ENCODE measurements at regions not wholly inside any gene's neighbourhood (a gene's known extent, or its start where the extent isn't known, plus 50 kb on each side); places are given as distances from the start of the nearest gene placed in this dataset.
A peak's percentile ranks its signal among the peaks of the same experiment; 100 is the strongest.

DNA sequence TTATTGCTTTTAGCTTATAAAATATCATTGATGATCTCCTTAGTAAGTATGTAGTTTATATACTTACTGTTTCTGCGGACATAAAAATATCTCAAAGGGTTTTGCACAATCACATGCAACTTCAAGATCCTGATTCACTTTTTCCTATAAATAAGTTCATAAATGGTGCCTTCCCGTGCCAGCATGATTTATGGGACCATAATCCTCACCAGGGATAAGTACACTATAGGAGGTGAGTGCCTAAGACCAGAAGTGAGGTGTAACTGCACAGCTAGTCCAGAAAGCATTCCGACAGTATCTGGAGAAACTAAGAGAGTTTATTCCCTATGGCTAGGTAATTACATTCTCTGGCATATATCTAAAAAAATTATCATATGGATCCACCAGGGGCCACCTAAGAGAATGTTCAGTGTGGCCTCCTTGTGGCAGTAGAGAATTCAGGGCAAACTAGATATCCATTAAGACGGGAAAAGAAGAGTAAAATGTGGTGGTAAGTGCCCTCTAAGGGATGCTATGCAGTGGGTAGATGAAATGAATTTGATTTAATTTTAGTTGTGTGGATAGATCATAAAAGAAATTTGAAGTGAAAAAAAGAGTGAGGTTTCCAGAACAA, 402.5 kb upstream of the SLC24A2 start:
- DNase-seq = no peak

GRCh38 chr9:20189871-20190270, 401.0 kb upstream of the SLC24A2 start:
- DNase-seq = peak; percentile 29

GRCh38 chr9:20188616-20189369, 400.0 kb upstream of the SLC24A2 start:
- no peak for DNase-seq

- DNase-seq = no peak
Observed at GRCh38 chr9:20187318-20187717, 398.5 kb upstream of the SLC24A2 start.

GRCh38 chr9:20186823-20187222, 398.0 kb upstream of the SLC24A2 start:
- no peak for DNase-seq

- DNase-seq = no peak
Observed at GRCh38 chr9:20186231-20186630, 397.4 kb upstream of the SLC24A2 start.

DNA sequence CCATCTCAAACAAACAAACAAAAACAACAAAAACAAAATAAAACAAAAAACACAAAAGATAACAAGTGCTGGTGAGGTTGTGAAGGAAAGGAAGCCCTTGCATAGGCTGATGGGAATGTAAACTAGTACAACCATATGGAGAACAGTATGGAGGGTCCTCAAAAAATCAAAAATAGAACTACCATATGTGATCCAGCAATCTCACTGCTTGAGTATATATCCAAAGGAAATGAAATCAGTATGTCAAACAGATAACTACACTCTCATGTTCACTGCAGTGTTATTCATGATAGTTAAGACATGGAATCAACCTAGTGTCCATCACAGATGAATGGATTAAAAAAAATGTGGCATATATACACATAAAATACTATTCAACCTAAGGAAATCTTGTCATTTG, 395.7 kb upstream of the SLC24A2 start:
- no peak for DNase-seq

DNA sequence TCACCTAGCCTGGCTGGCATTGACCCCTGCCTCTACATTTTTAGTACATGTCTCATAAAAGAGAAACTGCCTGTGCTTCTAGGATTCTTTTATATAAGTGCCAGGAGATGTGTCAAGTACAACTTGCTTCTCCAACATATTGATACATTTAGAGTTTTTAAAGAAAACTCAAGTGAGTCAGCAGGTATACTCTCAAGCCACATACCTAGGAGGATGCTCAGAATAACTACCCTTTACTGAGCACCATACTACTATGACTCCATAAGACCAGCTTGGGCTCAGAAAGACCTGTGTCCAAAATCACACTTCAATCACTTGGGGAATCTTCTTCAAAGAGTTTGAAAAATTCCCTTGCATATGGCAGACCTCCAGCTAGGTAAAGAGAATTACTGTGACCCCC, 389.8 kb upstream of the SLC24A2 start:
- no peak for DNase-seq

- DNase-seq = no peak
Observed at GRCh38 chr9:20178197-20178596, 389.4 kb upstream of the SLC24A2 start.

GRCh38 chr9:20170122-20170521, 381.3 kb upstream of the SLC24A2 start:
- no peak for DNase-seq

GRCh38 chr9:20152151-20152725, 363.4 kb upstream of the SLC24A2 start:
- no peak for DNase-seq

DNA sequence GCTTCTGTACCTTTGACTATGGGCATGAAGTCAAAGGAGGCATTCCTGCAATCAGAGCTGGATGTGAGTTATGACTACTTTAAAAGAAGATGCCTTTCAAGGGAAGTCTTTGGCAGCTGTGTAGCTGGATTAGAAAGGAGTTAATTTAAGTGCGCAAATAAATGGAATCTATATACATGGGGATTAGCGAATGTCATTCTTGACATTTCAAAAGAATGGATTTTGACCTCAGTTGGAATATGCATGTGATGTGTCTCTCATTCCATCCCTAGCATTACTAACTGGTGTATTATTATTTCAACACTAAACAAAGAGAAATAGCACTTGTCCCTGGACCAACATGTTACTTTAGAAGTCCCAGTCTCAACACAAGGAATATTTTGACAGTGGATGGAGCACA, 359.6 kb upstream of the SLC24A2 start:
- no peak for DNase-seq

- no peak for DNase-seq
Observed at GRCh38 chr9:20144197-20144596, 355.4 kb upstream of the SLC24A2 start.

GRCh38 chr9:20139763-20140290, 351.0 kb upstream of the SLC24A2 start:
- no peak for DNase-seq

GRCh38 chr9:20138841-20139240, 350.0 kb upstream of the SLC24A2 start:
- no peak for DNase-seq

- DNase-seq = no peak
Observed at GRCh38 chr9:20138116-20138515, 349.3 kb upstream of the SLC24A2 start.

GRCh38 chr9:20137425-20137824, 348.6 kb upstream of the SLC24A2 start:
- DNase-seq = no peak

DNA sequence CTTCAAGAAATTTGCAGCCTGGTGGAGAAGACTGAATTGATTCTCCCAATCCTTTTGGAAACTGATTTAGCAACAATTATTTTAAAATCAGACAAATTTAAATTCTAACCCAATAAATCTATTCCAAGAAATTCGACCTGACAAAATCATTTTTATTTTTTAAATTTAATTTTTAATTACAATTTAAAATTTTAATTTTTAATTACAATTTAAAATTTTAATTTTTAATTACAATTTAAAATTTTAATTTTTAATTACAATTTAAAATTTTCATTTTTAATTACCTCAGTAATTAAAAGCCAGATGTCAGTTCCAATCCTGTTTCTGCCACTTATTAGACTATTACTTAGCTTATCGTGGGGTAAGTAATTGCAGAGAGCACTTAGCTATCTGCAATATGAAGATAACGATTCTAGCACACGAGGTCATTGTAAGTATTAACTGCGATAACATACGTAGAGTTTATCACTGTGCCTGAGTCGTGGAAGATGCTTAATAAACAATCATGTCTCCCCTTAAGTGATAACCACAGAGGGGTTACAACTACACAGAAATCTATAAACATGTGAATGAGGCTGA, 346.4 kb upstream of the SLC24A2 start:
- DNase-seq = no peak

GRCh38 chr9:20125727-20126126, 336.9 kb upstream of the SLC24A2 start:
- DNase-seq = no peak

- no peak for DNase-seq
Observed at GRCh38 chr9:20119566-20119965, 330.7 kb upstream of the SLC24A2 start.

GRCh38 chr9:20117986-20118385, 329.1 kb upstream of the SLC24A2 start:
- DNase-seq = no peak

GRCh38 chr9:20117482-20117881, 328.6 kb upstream of the SLC24A2 start:
- DNase-seq = no peak

DNA sequence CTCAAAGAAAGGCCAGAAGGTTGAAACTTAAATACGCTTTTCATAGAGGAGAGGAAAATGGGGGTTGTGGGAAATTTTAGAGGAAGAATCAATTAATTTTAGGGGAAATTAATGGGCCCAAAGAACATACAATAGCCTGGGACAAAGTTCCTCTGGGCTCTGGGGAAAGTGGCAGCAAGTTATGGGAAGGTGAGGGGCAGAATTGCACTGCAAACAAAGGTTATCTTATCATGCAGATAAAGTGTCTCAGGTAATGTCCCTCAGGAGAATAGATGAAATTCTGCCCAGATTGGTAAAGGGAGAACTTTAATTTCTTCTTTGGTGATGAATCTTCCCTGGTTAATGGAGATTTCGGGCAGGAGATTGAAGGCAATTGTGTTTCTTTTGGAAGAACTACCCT, 326.1 kb upstream of the SLC24A2 start:
- DNase-seq = no peak
